HG02642 (cell line): ENCODE measurements at regions not wholly inside any gene's neighbourhood (a gene's known extent, or its start where the extent isn't known, plus 50 kb on each side); places are given as distances from the start of the nearest gene placed in this dataset.

Experiments
- ATAC-seq: cut with Tn5 transposase; IDR thresholded peaks from one replicate; pipeline ENCODE4 v1.9.1; 2021; ENCODE audit warnings: mild to moderate bottlenecking; ENCODE audit not compliant: unreplicated experiment, poor library complexity

DNA sequence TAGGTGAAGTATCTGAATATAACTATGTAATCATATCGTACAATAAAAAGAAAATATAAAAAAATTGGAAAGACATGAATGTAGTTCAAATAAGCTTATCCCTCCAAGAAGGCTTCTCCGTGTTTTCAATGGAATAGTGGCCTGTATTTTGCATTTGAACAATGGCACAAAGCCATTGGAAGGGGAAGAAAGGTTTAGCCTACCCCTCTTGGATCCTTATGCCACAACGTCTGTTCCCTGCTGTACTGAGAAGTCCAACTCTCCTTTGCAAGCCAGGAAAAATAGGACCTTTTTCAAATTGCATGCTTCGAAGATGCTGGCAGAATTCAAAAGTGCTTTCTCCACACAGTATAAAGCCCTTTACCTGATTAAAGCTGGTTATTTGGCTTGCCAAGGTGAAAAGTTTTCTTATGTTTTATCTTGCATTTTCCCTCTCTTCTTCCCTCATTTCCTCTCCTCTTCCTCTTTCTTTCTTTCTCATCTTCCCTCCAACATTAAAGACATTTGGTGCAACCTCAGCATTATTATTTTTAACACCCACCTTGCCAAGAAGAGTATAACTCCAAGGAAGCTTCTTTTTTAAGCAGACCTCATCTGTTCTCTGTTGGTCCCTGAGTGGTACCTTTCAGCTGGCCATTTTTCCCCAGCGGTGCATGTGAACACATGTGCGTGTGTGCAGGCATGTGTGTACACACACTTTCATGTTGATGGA lies 968.6 kb upstream of the RBFOX1 start:
- ATAC-seq = no peak

DNA sequence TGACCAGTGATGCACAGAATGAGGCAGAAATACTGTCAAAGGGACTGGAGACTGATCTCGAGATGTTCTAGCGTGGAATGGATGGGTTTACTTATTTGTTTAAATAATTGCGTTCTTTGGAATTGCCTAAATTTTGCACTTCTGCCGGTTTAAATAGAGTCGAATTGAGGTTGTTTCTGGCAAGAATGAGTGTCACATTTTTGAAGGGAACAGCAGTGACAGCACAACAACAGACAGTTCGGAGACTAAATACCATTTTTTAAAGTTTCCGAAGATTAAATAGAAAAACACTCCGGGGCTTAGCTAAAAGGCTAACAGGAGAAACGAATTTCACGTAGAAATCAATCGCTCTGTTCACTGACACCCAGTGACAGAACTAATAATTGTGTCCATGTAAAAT lies 969.2 kb upstream of the RBFOX1 start:
- no peak for ATAC-seq

DNA sequence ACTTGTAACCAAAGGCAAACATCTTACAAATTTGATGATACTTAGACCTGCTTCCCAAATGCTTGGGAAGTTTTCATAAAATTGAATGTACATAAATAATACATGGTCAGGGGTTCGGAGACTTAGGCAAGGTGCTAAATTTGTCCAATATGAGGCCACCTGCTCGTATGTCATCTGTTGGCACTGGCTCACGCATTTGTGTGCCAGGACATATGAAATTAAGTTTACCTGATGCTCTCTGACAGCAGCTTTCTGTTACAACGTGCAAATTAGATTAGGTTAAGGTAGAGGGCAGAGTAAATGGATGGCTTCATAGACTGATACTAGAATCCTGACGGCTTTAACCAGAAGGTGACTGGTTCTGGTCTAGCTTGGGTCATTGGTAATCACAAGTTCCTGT lies 970.3 kb upstream of the RBFOX1 start:
- ATAC-seq = no peak

- ATAC-seq = no peak
Measured at GRCh38 chr16:6360641-6361040, 972.0 kb upstream of the RBFOX1 start.

DNA sequence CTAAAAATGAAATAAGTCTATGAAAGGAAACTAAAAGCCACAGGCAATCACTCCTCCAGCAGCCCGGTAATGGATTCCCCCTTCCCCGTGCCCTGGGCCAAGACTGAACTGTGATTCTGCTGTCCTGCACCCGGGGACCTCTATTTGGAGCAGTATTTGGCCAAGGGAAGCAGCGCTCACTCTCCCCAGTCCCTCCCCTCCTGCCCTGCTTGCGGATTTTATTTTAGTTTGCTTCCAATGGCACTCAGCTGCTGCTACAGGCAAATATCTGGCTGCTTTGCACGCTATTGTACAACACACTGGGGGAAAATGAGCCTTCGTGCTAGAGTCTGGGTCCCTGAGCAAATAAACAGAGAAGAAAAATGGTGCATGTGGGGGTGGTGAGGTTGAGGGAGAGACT lies 975.7 kb upstream of the RBFOX1 start:
- no peak for ATAC-seq

GRCh38 chr16:6349725-6350124 lies 982.9 kb upstream of the RBFOX1 start:
- ATAC-seq = no peak

- ATAC-seq = no peak
Measured at GRCh38 chr16:6345090-6345489, 987.6 kb upstream of the RBFOX1 start.

DNA sequence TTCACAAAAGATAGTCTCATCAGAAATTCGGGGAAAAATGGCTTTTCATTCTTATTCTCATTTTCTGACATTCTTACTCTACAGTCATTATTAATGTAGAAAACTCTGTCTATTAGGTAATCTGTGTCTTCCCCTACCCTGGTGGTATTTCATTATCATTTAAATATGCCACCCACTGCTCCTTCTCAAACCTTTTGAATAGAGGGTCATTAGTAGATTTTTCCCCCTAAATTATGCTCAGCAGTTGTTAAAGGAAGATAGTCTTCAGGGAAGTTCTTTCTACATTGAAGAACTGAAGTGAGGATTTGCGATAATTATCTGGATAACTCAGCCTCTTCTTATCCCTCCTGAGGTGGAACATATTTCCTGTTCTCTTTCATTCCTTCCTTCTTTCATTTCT lies 989.5 kb upstream of the RBFOX1 start:
- ATAC-seq = no peak

- ATAC-seq = no peak
Measured at GRCh38 chr16:6341981-6342380, 990.7 kb upstream of the RBFOX1 start.

GRCh38 chr16:6335072-6335471 lies 997.6 kb upstream of the RBFOX1 start:
- ATAC-seq = no peak

DNA sequence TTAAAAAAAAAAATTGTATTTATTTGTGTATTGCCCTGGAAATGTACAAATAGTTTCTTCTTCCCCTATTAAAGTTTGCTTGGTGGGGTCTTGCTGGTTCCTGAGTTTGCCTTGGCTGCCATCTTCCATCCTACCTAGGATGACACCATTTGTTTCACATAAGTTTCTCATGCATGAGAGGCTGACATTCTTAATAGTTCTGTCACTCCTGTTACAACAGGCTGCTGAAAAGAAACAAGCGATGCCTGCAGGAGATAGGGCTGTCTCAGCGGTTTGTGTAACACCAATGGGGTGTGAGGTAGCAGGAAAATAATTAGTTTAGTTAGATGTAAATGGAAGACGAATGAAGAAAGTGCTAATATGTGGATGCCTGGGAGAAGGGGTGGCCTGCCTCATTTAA lies 1000.9 kb upstream of the RBFOX1 start:
- no peak for ATAC-seq

DNA sequence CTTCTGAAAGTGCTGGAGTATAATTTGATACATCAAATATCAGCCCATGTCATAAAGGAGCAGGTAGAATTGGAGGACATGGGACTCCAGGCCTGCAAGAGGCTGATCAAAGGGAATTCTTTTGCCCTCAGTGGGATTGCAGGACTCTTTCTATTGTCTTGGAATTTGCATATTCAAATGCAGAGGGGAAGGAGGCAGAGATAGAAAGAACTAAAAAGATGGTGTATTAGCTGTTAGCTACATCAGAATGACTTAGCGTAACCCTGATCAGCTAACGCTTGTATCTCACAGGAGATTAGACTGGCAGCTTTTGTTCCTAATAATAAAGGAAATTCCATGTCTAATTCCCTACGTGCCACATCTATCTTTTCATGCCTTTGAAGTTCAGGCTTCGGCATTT lies 1014.7 kb upstream of the RBFOX1 start:
- ATAC-seq = no peak

DNA sequence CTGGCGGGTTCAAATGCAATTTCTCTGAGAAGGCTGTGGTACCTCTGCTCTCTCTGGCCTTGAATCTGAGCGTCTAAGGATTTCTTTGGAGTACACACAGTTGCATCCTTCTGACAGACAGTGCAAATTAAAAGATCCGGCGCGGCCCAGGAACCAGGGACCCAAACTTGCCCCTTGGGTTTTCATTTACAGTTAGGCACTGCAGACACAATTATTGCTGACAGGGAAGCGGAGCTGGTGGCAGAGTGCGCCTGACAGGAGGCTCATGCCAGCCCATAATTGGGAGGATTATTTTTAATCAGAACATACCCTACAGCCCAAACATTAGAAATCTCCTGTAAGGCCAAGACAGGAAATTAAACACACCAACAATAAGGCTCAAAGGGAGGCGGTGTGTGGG lies 1023.4 kb upstream of the RBFOX1 start:
- ATAC-seq = no peak

DNA sequence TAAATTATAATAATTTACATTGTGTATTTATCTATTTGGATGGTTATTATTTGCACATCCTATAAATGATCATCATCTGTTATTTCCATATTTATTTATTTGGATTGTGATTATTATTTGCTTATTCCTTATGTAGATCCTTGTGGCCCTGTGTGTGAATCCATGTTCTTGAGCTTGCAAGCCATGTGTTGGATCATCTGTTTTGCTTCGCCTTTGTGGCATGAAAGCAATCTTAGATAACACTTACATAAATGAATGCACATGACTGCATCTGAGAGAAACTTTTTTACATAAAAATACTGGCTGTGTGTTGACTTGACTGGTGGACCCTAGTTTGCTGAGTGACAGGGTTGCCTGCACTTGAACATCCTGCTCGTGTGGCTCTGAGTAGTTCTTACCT lies 1024.5 kb upstream of the RBFOX1 start:
- ATAC-seq = no peak

DNA sequence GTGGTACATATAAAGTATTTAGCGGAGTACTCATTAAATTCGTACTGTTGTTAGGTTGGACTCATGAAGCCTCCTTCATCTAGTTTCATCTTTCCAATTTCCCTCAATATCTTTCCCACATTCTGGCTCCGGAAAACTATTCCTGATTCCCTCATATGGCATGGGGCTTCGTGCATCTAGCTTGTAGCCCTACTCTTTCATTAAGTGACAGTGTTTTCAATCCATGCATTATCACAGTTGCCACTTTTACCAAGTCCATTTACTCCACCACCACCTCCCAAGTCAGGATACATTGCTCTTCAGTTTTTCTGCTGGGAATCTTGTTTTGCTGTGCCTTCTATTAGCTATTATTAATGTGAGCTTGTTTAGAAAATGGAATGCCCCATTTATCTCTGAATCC lies 1032.1 kb upstream of the RBFOX1 start:
- ATAC-seq = no peak

- no peak for ATAC-seq
Measured at GRCh38 chr16:6297666-6298410, 1034.8 kb upstream of the RBFOX1 start.

- ATAC-seq = no peak
Measured at GRCh38 chr16:6286176-6286575, 1046.5 kb upstream of the RBFOX1 start.

- no peak for ATAC-seq
Measured at GRCh38 chr16:6284731-6285130, 1047.9 kb upstream of the RBFOX1 start.

DNA sequence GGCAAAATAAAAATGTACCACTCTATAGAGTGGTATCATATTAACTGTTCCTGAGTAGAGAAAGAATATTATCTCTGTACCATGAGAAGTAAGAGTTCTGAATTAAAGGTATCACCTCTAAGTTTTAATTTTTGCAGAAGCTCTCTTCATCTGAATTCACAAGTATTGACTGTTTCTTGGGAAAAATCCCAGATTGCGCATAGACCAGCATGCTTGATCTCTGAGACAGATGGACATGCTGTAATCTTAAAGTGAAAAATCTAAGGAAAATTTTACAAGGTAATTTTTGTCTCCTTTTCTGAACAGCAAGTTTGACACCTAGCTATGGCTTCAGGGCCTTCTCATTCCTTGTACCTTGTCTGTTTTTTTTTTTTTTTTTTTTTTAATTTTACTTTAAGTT lies 1050.7 kb upstream of the RBFOX1 start:
- ATAC-seq = no peak

GRCh38 chr16:6281274-6281673 lies 1051.4 kb upstream of the RBFOX1 start:
- no peak for ATAC-seq

GRCh38 chr16:6280055-6280454 lies 1052.6 kb upstream of the RBFOX1 start:
- ATAC-seq = no peak

DNA sequence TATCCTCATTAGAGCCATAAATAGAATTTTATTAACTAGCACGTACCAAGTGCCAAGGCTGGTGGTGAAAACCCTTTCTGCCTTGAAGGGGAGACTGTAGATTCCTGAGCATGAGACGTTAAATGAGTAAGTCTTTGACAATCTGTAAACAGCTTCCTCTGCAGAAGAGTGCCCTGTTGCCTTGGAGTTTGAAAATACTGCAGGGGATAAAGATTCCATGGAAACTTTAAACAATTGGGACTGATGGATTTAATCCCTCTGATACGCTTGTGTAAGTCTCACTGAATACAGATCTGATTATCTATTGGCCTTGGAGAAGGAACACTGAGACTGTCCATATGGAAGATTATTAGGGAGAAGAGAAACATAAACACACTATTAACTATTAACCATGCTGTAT lies 1053.4 kb upstream of the RBFOX1 start:
- ATAC-seq = no peak
